ENCODE measurements at regions not wholly inside any gene's neighbourhood (a gene's known extent, or its start where the extent isn't known, plus 50 kb on each side); places are given as distances from the start of the nearest gene placed in this dataset.
"Not testable (repeated sequence)": the region's sequence is repeated elsewhere in the genome, so short reads cannot be mapped to it uniquely, and the experiment has no call there.

DNA sequence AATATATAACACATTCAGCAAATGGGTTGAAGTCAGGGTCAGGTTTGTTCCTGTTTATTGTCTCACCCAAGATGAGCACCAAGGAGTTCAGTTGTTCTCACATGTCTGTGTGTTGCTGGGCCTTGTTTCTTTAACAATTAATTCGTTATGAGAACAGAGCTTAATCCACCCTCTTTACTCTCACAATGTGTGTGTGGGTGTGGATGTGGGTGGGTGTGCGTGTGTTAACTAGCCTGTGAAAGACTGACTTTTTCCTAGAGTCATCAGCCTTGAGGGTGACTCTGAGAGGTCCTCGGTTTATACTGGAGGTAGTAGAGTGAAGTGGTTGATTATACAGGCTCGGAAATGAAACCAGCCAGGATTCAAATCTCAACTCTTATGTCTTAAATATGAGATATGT lies 672.1 kb downstream of the MAFB start:
- no peak overlapping the region for H2BK12ac ChIP-seq (ENCODE audit: low read length)
- H3K4ac ChIP-seq (ENCODE audit: low read length) = no peak overlapping the region
- H4K91ac ChIP-seq (ENCODE audit: low read depth, low read length, poor library complexity) = no peak overlapping the region
- no peak overlapping the region for H3K27ac ChIP-seq (replicated peaks; ENCODE audit: low read length)
- no peak overlapping the region for H2BK5ac ChIP-seq (ENCODE audit: low read length)
- no peaks in the 10 kb centered on the region for H3K4me1 ChIP-seq (ENCODE audit: control insufficient read depth in 2 of 2, insufficient read depth in 1 of 2, low read depth in 1 of 2, low read length in 2 of 2)
- H3K4me3 ChIP-seq (ENCODE audit: low read length in 2 of 2) = no peak overlapping the region
- no peak overlapping the region for H3K9ac ChIP-seq (ENCODE audit: low read depth, low read length, poor library complexity)
- no peak overlapping the region for H3K23ac ChIP-seq (ENCODE audit: low read depth, low read length, poor library complexity)
- H4K8ac ChIP-seq (ENCODE audit: low read depth, low read length) = no peak overlapping the region
- H3K4me2 ChIP-seq (ENCODE audit: insufficient read depth, low read length, poor library complexity, severe bottlenecking) = no peak overlapping the region
- H3K79me1 ChIP-seq (ENCODE audit: low read depth, low read length) = no peaks in the 10 kb centered on the region
- H3K18ac ChIP-seq (ENCODE audit: low read length) = no peak overlapping the region
- H2BK120ac ChIP-seq (ENCODE audit: low read depth, low read length) = no peak overlapping the region
- H2BK15ac ChIP-seq (ENCODE audit: low read length) = no peak overlapping the region
- no CpG with 5 or more reads among the region's 4 CpGs for WGBS, 2 donors (ENCODE audit: extremely low coverage in 2 of 2, insufficient read length in 2 of 2, insufficient replicate concordance in 1 of 2)
- no peaks in the 10 kb centered on the region for H3K9me3 ChIP-seq (replicated peaks in 1 of 2; ENCODE audit: control insufficient read depth in 2 of 2, insufficient read depth in 1 of 2, low read depth in 1 of 2, low read length in 2 of 2)
- DNase-seq (ENCODE audit: low spot score) = no peak
- H2AFZ ChIP-seq (ENCODE audit: low read length) = no peak overlapping the region
- H3K14ac ChIP-seq (ENCODE audit: low read length) = no peak overlapping the region
- no peaks in the 10 kb centered on the region for H3K27me3 ChIP-seq (ENCODE audit: control insufficient read depth in 3 of 3, insufficient read depth in 3 of 3, low read depth in 1 of 3, low read length in 3 of 3)
- H3K36me3 ChIP-seq (replicated peaks in 1 of 2; ENCODE audit: control insufficient read depth in 2 of 2, insufficient read depth in 2 of 2, low read length in 2 of 2) = no peaks in the 10 kb centered on the region
- H2AK5ac ChIP-seq (ENCODE audit: low read depth, low read length) = no peak overlapping the region

DNA sequence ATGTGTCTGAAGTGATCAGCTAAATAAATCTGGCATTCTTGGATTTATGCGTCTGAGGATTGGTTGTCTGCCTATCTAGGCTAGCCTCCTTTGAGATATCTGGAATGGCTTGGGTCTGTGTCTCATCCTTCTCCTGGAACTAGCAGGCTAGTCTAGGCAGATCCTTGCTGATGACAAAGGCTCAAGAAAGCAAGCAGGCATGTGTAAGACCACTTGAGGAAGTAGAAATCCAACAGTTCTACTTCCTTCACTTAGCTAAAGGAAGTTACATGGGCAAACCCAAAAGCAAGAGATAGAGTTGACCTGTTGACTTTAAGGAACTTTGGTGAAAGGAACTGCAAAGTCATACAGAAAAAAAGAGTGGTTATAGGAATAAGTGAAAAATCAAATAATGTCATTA lies 672.6 kb downstream of the MAFB start:
- no CpG with 5 or more reads among the region's 1 CpG for WGBS, 2 donors (ENCODE audit: extremely low coverage in 2 of 2, insufficient read length in 2 of 2, insufficient replicate concordance in 1 of 2)
- Histone ChIP-seq H3K14ac (ENCODE audit: low read length) (no peak overlapping the region), H3K18ac (ENCODE audit: low read length) (no peak overlapping the region), H3K4me1 (ENCODE audit: control insufficient read depth in 2 of 2, insufficient read depth in 1 of 2, low read depth in 1 of 2, low read length in 2 of 2) (no peaks in the 10 kb centered on the region), H3K9ac (ENCODE audit: low read depth, low read length, poor library complexity) (no peak overlapping the region), H3K9me3 (replicated peaks in 1 of 2; ENCODE audit: control insufficient read depth in 2 of 2, insufficient read depth in 1 of 2, low read depth in 1 of 2, low read length in 2 of 2) (no peaks in the 10 kb centered on the region), H3K4me2 (ENCODE audit: insufficient read depth, low read length, poor library complexity, severe bottlenecking) (no peak overlapping the region), H2BK120ac (ENCODE audit: low read depth, low read length) (no peak overlapping the region), H3K79me1 (ENCODE audit: low read depth, low read length) (no peaks in the 10 kb centered on the region), H3K27ac (replicated peaks; ENCODE audit: low read length) (no peak overlapping the region), H3K4me3 (ENCODE audit: low read length in 2 of 2) (no peak overlapping the region), H2BK15ac (ENCODE audit: low read length) (no peak overlapping the region), H3K4ac (ENCODE audit: low read length) (no peak overlapping the region), H2AFZ (ENCODE audit: low read length) (no peak overlapping the region), H3K36me3 (replicated peaks in 1 of 2; ENCODE audit: control insufficient read depth in 2 of 2, insufficient read depth in 2 of 2, low read length in 2 of 2) (no peaks in the 10 kb centered on the region), H3K27me3 (ENCODE audit: control insufficient read depth in 3 of 3, insufficient read depth in 3 of 3, low read depth in 1 of 3, low read length in 3 of 3) (no peaks in the 10 kb centered on the region), H4K8ac (ENCODE audit: low read depth, low read length) (no peak overlapping the region), H3K23ac (ENCODE audit: low read depth, low read length, poor library complexity) (no peak overlapping the region), H4K91ac (ENCODE audit: low read depth, low read length, poor library complexity) (no peak overlapping the region), H2BK5ac (ENCODE audit: low read length) (no peak overlapping the region), H2BK12ac (ENCODE audit: low read length) (no peak overlapping the region), H2AK5ac (ENCODE audit: low read depth, low read length) (no peak overlapping the region)
- DNase-seq (ENCODE audit: low spot score) = no peak

- H3K27ac ChIP-seq (replicated peaks; ENCODE audit: low read length); H2BK120ac ChIP-seq (ENCODE audit: low read depth, low read length); H2BK15ac ChIP-seq (ENCODE audit: low read length); H4K8ac ChIP-seq (ENCODE audit: low read depth, low read length); H3K18ac ChIP-seq (ENCODE audit: low read length); H2AFZ ChIP-seq (ENCODE audit: low read length); H3K9ac ChIP-seq (ENCODE audit: low read depth, low read length, poor library complexity); H3K9me3 ChIP-seq (replicated peaks in 1 of 2; ENCODE audit: control insufficient read depth in 2 of 2, insufficient read depth in 1 of 2, low read depth in 1 of 2, low read length in 2 of 2); H4K91ac ChIP-seq (ENCODE audit: low read depth, low read length, poor library complexity); H2BK5ac ChIP-seq (ENCODE audit: low read length); H3K36me3 ChIP-seq (replicated peaks in 1 of 2; ENCODE audit: control insufficient read depth in 2 of 2, insufficient read depth in 2 of 2, low read length in 2 of 2); H3K4me2 ChIP-seq (ENCODE audit: insufficient read depth, low read length, poor library complexity, severe bottlenecking); H2BK12ac ChIP-seq (ENCODE audit: low read length); H3K23ac ChIP-seq (ENCODE audit: low read depth, low read length, poor library complexity); H3K27me3 ChIP-seq (ENCODE audit: control insufficient read depth in 3 of 3, insufficient read depth in 3 of 3, low read depth in 1 of 3, low read length in 3 of 3); H3K4me3 ChIP-seq (ENCODE audit: low read length in 2 of 2); H3K4ac ChIP-seq (ENCODE audit: low read length); H2AK5ac ChIP-seq (ENCODE audit: low read depth, low read length); DNase-seq (ENCODE audit: low spot score); H3K14ac ChIP-seq (ENCODE audit: low read length); H3K4me1 ChIP-seq (ENCODE audit: control insufficient read depth in 2 of 2, insufficient read depth in 1 of 2, low read depth in 1 of 2, low read length in 2 of 2); H3K79me1 ChIP-seq (ENCODE audit: low read depth, low read length): not testable (repeated sequence)
- no CpG with 5 or more reads among the region's 5 CpGs for WGBS, 2 donors (ENCODE audit: extremely low coverage in 2 of 2, insufficient read length in 2 of 2, insufficient replicate concordance in 1 of 2)
Observed at GRCh38 chr20:40012026-40012425, 677.0 kb downstream of the MAFB start.

GRCh38 chr20:40010483-40010882 lies 678.6 kb downstream of the MAFB start:
- Histone ChIP-seq H3K14ac (ENCODE audit: low read length) (no peak overlapping the region), H3K27ac (replicated peaks; ENCODE audit: low read length) (no peak overlapping the region), H3K27me3 (ENCODE audit: control insufficient read depth in 3 of 3, insufficient read depth in 3 of 3, low read depth in 1 of 3, low read length in 3 of 3) (no peaks in the 10 kb centered on the region), H3K4me1 (ENCODE audit: control insufficient read depth in 2 of 2, insufficient read depth in 1 of 2, low read depth in 1 of 2, low read length in 2 of 2) (peaks cover 0 to 2% of the 10 kb centered on the region in 2 donors), H3K36me3 (replicated peaks in 1 of 2; ENCODE audit: control insufficient read depth in 2 of 2, insufficient read depth in 2 of 2, low read length in 2 of 2) (no peaks in the 10 kb centered on the region), H4K8ac (ENCODE audit: low read depth, low read length) (no peak overlapping the region), H2AFZ (ENCODE audit: low read length) (no peak overlapping the region), H3K4me3 (ENCODE audit: low read length in 2 of 2) (no peak overlapping the region), H3K23ac (ENCODE audit: low read depth, low read length, poor library complexity) (no peak overlapping the region), H2BK15ac (ENCODE audit: low read length) (no peak overlapping the region), H3K18ac (ENCODE audit: low read length) (no peak overlapping the region), H2BK12ac (ENCODE audit: low read length) (no peak overlapping the region), H3K79me1 (ENCODE audit: low read depth, low read length) (no peaks in the 10 kb centered on the region), H2BK120ac (ENCODE audit: low read depth, low read length) (no peak overlapping the region), H3K9ac (ENCODE audit: low read depth, low read length, poor library complexity) (no peak overlapping the region), H3K9me3 (replicated peaks in 1 of 2; ENCODE audit: control insufficient read depth in 2 of 2, insufficient read depth in 1 of 2, low read depth in 1 of 2, low read length in 2 of 2) (peaks cover 0 to 1% of the 10 kb centered on the region in 2 donors), H3K4me2 (ENCODE audit: insufficient read depth, low read length, poor library complexity, severe bottlenecking) (no peak overlapping the region), H2AK5ac (ENCODE audit: low read depth, low read length) (no peak overlapping the region), H3K4ac (ENCODE audit: low read length) (no peak overlapping the region), H2BK5ac (ENCODE audit: low read length) (no peak overlapping the region), H4K91ac (ENCODE audit: low read depth, low read length, poor library complexity) (no peak overlapping the region)
- no CpG with 5 or more reads among the region's 2 CpGs for WGBS, 2 donors (ENCODE audit: extremely low coverage in 2 of 2, insufficient read length in 2 of 2, insufficient replicate concordance in 1 of 2)
- no peak for DNase-seq (ENCODE audit: low spot score)

Data from neuronal stem cell (in vitro differentiated cells).